HL-60 (cell line): ENCODE measurements at regions not wholly inside any gene's neighbourhood (a gene's known extent, or its start where the extent isn't known, plus 50 kb on each side); places are given as distances from the start of the nearest gene placed in this dataset.

ENCODE experiments used
- DNase-seq, 2 experiments: peaks; one replicate each; pipeline ENCODE4 v3.0.0-alpha.2; 2010 to 2020; ENCODE audit warnings: low read depth in 1 of 2, low spot score in 1 of 2
- H3K27ac ChIP-seq: fragments of 250-450 bp; sonication (Bioruptor Pico); replicated peaks from 2 replicates; pipeline ENCODE4 v1.5.1; 2020; ENCODE audit warnings: mild to moderate bottlenecking, moderate library complexity
- H3K27me3 ChIP-seq: fragments of 250-450 bp; sonication (Bioruptor Pico); 2 replicates; pipeline ENCODE4 v1.5.1; 2021; ENCODE audit warnings: mild to moderate bottlenecking, moderate library complexity; ENCODE audit not compliant: insufficient read depth, poor library complexity, severe bottlenecking
- H3K4me3 ChIP-seq: replicated peaks from 2 replicates; pipeline ENCODE4 v1.5.1; 2011; ENCODE audit warnings: mild to moderate bottlenecking, control low read depth, low read length; ENCODE audit not compliant: insufficient read depth
- CTCF ChIP-seq: IDR thresholded peaks from one replicate; pipeline ENCODE4 v1.5.1; 2011; ENCODE audit warnings: low read length, control low read depth, inconsistent platforms; ENCODE audit not compliant: insufficient read depth
- GABPA ChIP-seq: IDR thresholded peaks from 2 replicates; pipeline ENCODE4 v1.6.1; 2012; ENCODE audit warnings: low read depth
- POLR2AphosphoS5 ChIP-seq: IDR thresholded peaks from 2 replicates; pipeline ENCODE4 v1.6.1; 2012; ENCODE audit warnings: low read depth
- REST ChIP-seq: IDR thresholded peaks from 2 replicates; pipeline ENCODE4 v1.6.1; 2012; ENCODE audit warnings: low read depth; ENCODE audit not compliant: insufficient replicate concordance
- SPI1 ChIP-seq: IDR thresholded peaks from 2 replicates; pipeline ENCODE4 v1.6.1; 2012; ENCODE audit warnings: low read depth, mild to moderate bottlenecking, borderline replicate concordance

GRCh38 chr12:89895591-89895990 is 187.0 kb upstream of the ATP2B1 start:
- H3K4me3 ChIP-seq: no peak overlapping the region
- no peaks in the 10 kb centered on the region for H3K27me3 ChIP-seq
- DNase-seq: no peak
- no peak overlapping the region for H3K27ac ChIP-seq
- TF ChIP-seq SPI1: no peak
- TF ChIP-seq REST: no peak

GRCh38 chr12:89895101-89895500 is 186.5 kb upstream of the ATP2B1 start:
- DNase-seq: no peak
- Histone ChIP-seq H3K4me3 (no peak overlapping the region), H3K27me3 (no peaks in the 10 kb centered on the region), H3K27ac (no peak overlapping the region)
- no peak for TF ChIP-seq CTCF
- no peak for TF ChIP-seq POLR2AphosphoS5
- no peak for TF ChIP-seq SPI1
- no peak for TF ChIP-seq GABPA
- TF ChIP-seq REST: no peak

GRCh38 chr12:89893972-89894706 is 185.5 kb upstream of the ATP2B1 start:
- DNase-seq: peak in 1 of 2 experiments; percentile 5
- H3K27me3 ChIP-seq: no peaks in the 10 kb centered on the region
- H3K27ac ChIP-seq: no peak overlapping the region
- H3K4me3 ChIP-seq: no peak overlapping the region
- TF ChIP-seq REST: no peak
- no peak for TF ChIP-seq POLR2AphosphoS5
- TF ChIP-seq SPI1: no peak
- no peak for TF ChIP-seq CTCF
- no peak for TF ChIP-seq GABPA

GRCh38 chr12:89892436-89892835 is 183.8 kb upstream of the ATP2B1 start:
- Histone ChIP-seq H3K4me3 (no peak overlapping the region), H3K27ac (no peak overlapping the region), H3K27me3 (no peaks in the 10 kb centered on the region)
- TF ChIP-seq SPI1: no peak
- no peak for TF ChIP-seq REST
- no peak for TF ChIP-seq CTCF
- no peak for TF ChIP-seq POLR2AphosphoS5
- TF ChIP-seq GABPA: no peak
- DNase-seq: no peak
